Stimulated activated effector memory CD8-positive, alpha-beta T cell treated with anti-CD3 and anti-CD28 coated beads, Interleukin-12 subunit alpha, Interleukin-12 subunit beta, amount 100 ng/mL, for 72 hours (primary cell): ENCODE measurements at regions not wholly inside any gene's neighbourhood (a gene's known extent, or its start where the extent isn't known, plus 50 kb on each side); places are given as distances from the start of the nearest gene placed in this dataset.

Experiments used
- ATAC-seq: fragments of 150-1000 bp; cut with Tn5 transposase; 2 replicates; pipeline ENCODE4 v1.10.0; 2021
- DNase-seq, 2 donors: peaks; one replicate each; pipeline ENCODE4 v3.0.0; 2021 to 2022; ENCODE audit warnings: low spot score in 2 of 2
- H3K27ac Mint-ChIP-seq: one replicate; pipeline ENCODE4 v1.8.0; 2022; ENCODE audit warnings: mild to moderate bottlenecking, mixed read lengths
- H3K36me3 Mint-ChIP-seq: one replicate; pipeline ENCODE4 v1.8.0; 2022; ENCODE audit warnings: mild to moderate bottlenecking, mixed read lengths
- H3K4me1 Mint-ChIP-seq: one replicate; pipeline ENCODE4 v1.8.0; 2022; ENCODE audit warnings: mixed read lengths
- H3K4me3 Mint-ChIP-seq: one replicate; pipeline ENCODE4 v1.8.0; 2022; ENCODE audit warnings: mild to moderate bottlenecking, mixed read lengths
- H3K9me3 Mint-ChIP-seq: one replicate; pipeline ENCODE4 v1.8.0; 2022; ENCODE audit warnings: mixed read lengths

GRCh38 chr1:168782559-168783116, 53.6 kb upstream of the DPT start:
- Mint-ChIP-seq H3K36me3 (no peaks in the 10 kb centered on the region), H3K27ac (no peak overlapping the region), H3K4me1 (no peaks in the 10 kb centered on the region), H3K4me3 (no peak overlapping the region), H3K9me3 (no peaks in the 10 kb centered on the region)
- DNase-seq: no peak
- no peak for ATAC-seq

- no peaks in the 10 kb centered on the region for H3K36me3 Mint-ChIP-seq
- no peak overlapping the region for H3K27ac Mint-ChIP-seq
- no peak for ATAC-seq
- no peaks in the 10 kb centered on the region for H3K4me1 Mint-ChIP-seq
- no peak for DNase-seq
- H3K9me3 Mint-ChIP-seq: no peaks in the 10 kb centered on the region
- H3K4me3 Mint-ChIP-seq: no peak overlapping the region
Measured at GRCh38 chr1:168783458-168784210, 54.6 kb upstream of the DPT start.

- Mint-ChIP-seq H3K4me1 (no peaks in the 10 kb centered on the region), H3K4me3 (no peak overlapping the region), H3K27ac (no peak overlapping the region)
Measured at GRCh38 chr1:168786476-168787330, 57.7 kb upstream of the DPT start.

DNA sequence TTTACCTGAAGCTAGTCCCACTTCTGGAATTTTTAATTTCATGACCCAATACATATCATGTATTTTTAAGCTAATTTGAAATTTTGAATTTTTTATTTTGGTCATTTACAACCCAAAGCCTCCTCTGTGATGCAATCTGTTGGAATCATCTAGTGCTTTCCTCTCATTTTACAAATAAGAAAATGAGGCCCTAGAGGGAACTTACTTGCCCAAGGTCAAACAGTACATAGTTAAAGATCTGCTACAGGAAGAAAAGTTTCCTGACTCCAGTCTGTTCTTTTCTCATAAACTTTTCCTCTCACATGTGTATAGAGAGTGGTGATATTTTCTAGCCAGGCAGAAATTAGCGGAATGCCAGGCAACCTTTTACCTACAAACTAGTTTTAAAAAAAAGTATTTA, 59.3 kb upstream of the DPT start:
- DNase-seq: no peak
- no peaks in the 10 kb centered on the region for H3K9me3 Mint-ChIP-seq
- no peak overlapping the region for H3K27ac Mint-ChIP-seq

More at GRCh38 chr1:168786476-168787330, 57.7 kb upstream of the DPT start:
- H3K36me3 Mint-ChIP-seq: no peaks in the 10 kb centered on the region
- H3K9me3 Mint-ChIP-seq: no peaks in the 10 kb centered on the region
- ATAC-seq: no peak
- no peak for DNase-seq

GRCh38 chr1:168789501-168789900, 60.5 kb upstream of the DPT start:
- ATAC-seq (no peak), DNase-seq (no peak)
- Mint-ChIP-seq H3K36me3 (no peaks in the 10 kb centered on the region), H3K4me1 (peaks cover 6% of the 10 kb centered on the region), H3K4me3 (no peak overlapping the region), H3K9me3 (no peaks in the 10 kb centered on the region), H3K27ac (no peak overlapping the region)

More for the DNA sequence above, 59.3 kb upstream of the DPT start:
- Mint-ChIP-seq H3K4me1 (peaks cover 6% of the 10 kb centered on the region), H3K4me3 (no peak overlapping the region), H3K36me3 (no peaks in the 10 kb centered on the region)
- ATAC-seq: no peak

- peak; percentile 86 for ATAC-seq
- H3K4me1 Mint-ChIP-seq: peaks cover 6% of the 10 kb centered on the region
- no peak overlapping the region for H3K27ac Mint-ChIP-seq
- DNase-seq: no peak
- no peaks in the 10 kb centered on the region for H3K36me3 Mint-ChIP-seq
- H3K9me3 Mint-ChIP-seq: no peaks in the 10 kb centered on the region
- no peak overlapping the region for H3K4me3 Mint-ChIP-seq
Measured at GRCh38 chr1:168792142-168792541, 63.1 kb upstream of the DPT start.

- H3K9me3 Mint-ChIP-seq: no peaks in the 10 kb centered on the region
- H3K27ac Mint-ChIP-seq: no peak overlapping the region
- peaks cover 6% of the 10 kb centered on the region for H3K4me1 Mint-ChIP-seq
- H3K4me3 Mint-ChIP-seq: no peak overlapping the region
- DNase-seq: no peak
- ATAC-seq: no peak
- no peaks in the 10 kb centered on the region for H3K36me3 Mint-ChIP-seq
Measured at GRCh38 chr1:168792592-168793125, 63.7 kb upstream of the DPT start.

DNA sequence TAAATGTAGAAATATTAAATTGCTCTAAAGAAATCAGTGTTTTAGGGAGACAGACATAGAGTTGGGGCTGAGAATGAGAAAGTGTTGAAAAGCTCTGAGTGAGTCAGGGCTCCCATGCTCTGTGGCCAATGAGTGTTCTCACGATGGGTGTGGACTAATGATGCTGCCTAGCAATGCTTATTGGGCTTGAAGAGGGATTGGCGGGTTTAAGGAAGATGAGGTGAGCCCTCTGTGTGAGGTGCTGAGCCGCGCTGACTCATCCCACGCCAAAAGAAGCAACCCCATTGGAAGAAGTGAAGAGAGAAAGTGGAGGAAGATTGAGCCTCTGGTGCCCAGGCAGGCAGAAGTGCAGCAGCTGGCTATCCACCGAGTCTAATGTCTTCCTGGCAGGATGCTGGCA, 65.1 kb upstream of the DPT start:
- H3K36me3 Mint-ChIP-seq: no peaks in the 10 kb centered on the region
- no peaks in the 10 kb centered on the region for H3K9me3 Mint-ChIP-seq
- no peak overlapping the region for H3K27ac Mint-ChIP-seq
- no peak overlapping the region for H3K4me3 Mint-ChIP-seq
- DNase-seq (no peak), ATAC-seq (peak; percentile 67)
- H3K4me1 Mint-ChIP-seq: peaks cover 6% of the 10 kb centered on the region

DNA sequence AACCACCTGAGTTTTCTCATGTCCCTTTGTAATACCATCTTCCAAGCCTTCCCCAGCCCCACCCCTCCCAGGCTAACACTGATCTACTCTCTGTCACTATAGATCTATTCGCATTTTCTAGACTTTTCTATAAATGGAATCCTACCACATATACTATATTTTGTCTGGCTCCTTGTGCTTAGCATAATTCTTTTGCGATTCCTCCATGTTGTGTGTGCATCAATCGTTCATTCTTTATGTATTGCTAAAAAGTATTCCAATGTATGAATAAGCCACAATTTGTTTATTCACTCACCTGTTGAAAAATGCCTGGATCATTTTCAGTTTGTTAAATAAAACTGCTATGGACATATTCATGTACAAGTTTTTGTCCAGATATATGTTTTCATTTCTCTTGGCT, 66.7 kb upstream of the DPT start:
- Mint-ChIP-seq H3K9me3 (no peaks in the 10 kb centered on the region), H3K36me3 (no peaks in the 10 kb centered on the region), H3K27ac (no peak overlapping the region), H3K4me1 (peaks cover 6% of the 10 kb centered on the region), H3K4me3 (no peak overlapping the region)
- ATAC-seq (no peak), DNase-seq (no peak)

DNA sequence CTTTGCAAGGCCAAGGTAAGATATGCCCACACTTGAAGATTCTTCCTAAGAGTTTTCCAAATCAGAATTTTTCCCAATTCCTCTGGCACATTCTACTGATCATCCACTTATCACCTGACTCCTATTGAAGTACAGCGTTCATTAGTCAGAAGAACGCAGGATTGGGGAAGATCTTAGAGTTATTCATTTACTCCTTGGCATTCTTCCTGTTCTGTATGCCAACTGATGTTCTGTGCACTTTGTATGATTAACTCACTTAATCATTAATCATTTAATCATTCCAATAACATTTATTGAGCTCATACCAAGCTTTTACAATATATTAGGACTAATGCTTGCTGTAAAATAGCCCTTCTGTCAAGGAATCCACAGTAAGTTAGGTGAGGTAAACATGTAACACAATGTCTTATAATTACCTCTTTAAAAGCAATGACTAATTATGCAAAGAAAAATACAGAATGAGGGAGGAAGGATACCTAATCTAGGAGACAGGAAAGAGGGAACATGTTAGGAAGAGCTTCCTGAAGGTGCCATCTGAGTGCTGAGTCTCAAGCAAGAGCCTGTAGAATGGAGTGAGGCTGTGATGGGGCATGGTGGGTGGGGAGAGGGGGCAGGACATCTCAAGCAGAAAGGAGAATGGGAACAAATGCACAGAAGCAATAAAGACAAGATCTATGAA, 71.1 kb upstream of the DPT start:
- H3K27ac Mint-ChIP-seq: no peak overlapping the region
- no peaks in the 10 kb centered on the region for H3K9me3 Mint-ChIP-seq
- no peak for DNase-seq
- no peaks in the 10 kb centered on the region for H3K4me1 Mint-ChIP-seq
- H3K36me3 Mint-ChIP-seq: no peaks in the 10 kb centered on the region
- no peak overlapping the region for H3K4me3 Mint-ChIP-seq
- no peak for ATAC-seq

GRCh38 chr1:168801032-168801745, 72.2 kb upstream of the DPT start:
- ATAC-seq: no peak
- no peaks in the 10 kb centered on the region for H3K4me1 Mint-ChIP-seq
- no peaks in the 10 kb centered on the region for H3K36me3 Mint-ChIP-seq
- H3K9me3 Mint-ChIP-seq: no peaks in the 10 kb centered on the region
- DNase-seq: no peak
- no peak overlapping the region for H3K27ac Mint-ChIP-seq
- no peak overlapping the region for H3K4me3 Mint-ChIP-seq

DNA sequence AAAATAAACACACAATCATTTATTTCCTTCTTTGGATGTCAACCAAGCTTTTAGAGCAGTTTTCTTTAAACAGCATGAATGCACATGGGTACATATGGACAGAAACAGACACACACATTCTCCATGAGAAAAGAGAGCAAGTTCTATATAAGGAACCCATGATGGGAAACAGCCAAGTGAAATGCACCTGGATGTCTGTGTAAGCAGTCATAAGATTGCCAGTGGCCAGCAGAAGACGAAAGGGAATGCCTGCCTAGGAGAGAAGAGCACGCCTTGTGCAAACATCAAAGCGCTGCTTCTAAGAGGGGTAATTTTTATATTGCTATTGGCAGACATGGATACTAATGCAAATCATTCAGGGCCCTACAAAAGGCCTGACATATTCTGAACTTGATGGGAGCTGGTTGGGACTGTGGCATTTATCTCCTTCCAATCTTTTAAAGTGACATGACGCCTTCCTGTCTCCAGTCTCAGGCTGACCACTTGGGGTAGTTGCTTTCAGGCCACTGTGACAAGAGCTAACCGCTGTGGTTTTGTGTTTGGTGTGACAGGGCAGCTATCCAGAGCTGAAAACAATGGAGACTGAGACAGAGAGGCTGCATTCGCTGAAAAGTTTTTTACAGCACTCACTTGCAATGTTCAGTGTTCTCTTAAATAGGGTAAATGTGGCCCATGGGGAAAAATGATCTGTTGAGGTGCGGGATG, 75.0 kb upstream of the DPT start:
- Mint-ChIP-seq H3K27ac (no peak overlapping the region), H3K36me3 (no peaks in the 10 kb centered on the region), H3K4me1 (no peaks in the 10 kb centered on the region), H3K4me3 (no peak overlapping the region), H3K9me3 (no peaks in the 10 kb centered on the region)
- ATAC-seq: no peak
- DNase-seq: no peak

GRCh38 chr1:168806952-168807351, 77.9 kb upstream of the DPT start:
- H3K36me3 Mint-ChIP-seq: no peaks in the 10 kb centered on the region
- ATAC-seq (no peak), DNase-seq (no peak)
- no peaks in the 10 kb centered on the region for H3K9me3 Mint-ChIP-seq
- H3K27ac Mint-ChIP-seq: no peak overlapping the region
- H3K4me1 Mint-ChIP-seq: no peaks in the 10 kb centered on the region
- no peak overlapping the region for H3K4me3 Mint-ChIP-seq

GRCh38 chr1:168811176-168811575, 82.2 kb upstream of the DPT start:
- Mint-ChIP-seq H3K4me3 (no peak overlapping the region), H3K36me3 (no peaks in the 10 kb centered on the region), H3K9me3 (no peaks in the 10 kb centered on the region), H3K4me1 (no peaks in the 10 kb centered on the region), H3K27ac (no peak overlapping the region)
- no peak for DNase-seq
- ATAC-seq: no peak
